ENCODE measurements at regions not wholly inside any gene's neighbourhood (a gene's known extent, or its start where the extent isn't known, plus 50 kb on each side); places are given as distances from the start of the nearest gene placed in this dataset.

DNA sequence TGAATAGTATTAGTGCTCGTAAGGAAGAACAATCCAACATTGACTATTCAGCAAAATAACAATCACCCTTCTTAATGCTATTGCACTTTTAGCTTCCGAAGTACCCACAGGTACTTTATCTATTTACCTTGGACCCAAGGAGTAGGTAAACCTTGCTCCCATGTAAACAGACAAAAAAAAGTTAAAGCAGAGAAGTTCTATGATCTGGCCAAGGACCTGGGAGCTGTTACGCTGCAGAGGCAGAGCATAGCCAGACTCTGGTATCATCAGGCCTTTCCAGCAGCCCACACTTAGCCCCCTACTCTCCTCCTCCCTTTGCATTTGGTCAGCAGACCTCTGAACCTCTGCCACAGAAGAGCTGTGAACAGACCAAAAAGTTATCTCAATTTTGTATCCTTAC, 130.3 kb upstream of the TPM1 start:
- TF ChIP-seq, protein P1, sequence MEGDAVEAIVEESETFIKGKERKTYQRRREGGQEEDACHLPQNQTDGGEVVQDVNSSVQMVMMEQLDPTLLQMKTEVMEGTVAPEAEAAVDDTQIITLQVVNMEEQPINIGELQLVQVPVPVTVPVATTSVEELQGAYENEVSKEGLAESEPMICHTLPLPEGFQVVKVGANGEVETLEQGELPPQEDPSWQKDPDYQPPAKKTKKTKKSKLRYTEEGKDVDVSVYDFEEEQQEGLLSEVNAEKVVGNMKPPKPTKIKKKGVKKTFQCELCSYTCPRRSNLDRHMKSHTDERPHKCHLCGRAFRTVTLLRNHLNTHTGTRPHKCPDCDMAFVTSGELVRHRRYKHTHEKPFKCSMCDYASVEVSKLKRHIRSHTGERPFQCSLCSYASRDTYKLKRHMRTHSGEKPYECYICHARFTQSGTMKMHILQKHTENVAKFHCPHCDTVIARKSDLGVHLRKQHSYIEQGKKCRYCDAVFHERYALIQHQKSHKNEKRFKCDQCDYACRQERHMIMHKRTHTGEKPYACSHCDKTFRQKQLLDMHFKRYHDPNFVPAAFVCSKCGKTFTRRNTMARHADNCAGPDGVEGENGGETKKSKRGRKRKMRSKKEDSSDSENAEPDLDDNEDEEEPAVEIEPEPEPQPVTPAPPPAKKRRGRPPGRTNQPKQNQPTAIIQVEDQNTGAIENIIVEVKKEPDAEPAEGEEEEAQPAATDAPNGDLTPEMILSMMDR (IDR thresholded peaks at IDR 0.05), result no peak
- TF ChIP-seq EZH2 (IDR thresholded peaks at IDR 0.05; ENCODE audit: borderline replicate concordance, insufficient read depth, low read depth, low read length, poor library complexity, severe bottlenecking), result no peak

All from B cell (primary cell).